ENCODE measurements at regions not wholly inside any gene's neighbourhood (a gene's known extent, or its start where the extent isn't known, plus 50 kb on each side); places are given as distances from the start of the nearest gene placed in this dataset.

GRCh38 chr2:13492262-13492661 lies 775.5 kb downstream of the TRIB2 start:
- Histone ChIP-seq H4K20me1 (ENCODE audit: insufficient read depth, low read length) (no peaks in the 10 kb centered on the region), H3K27ac (ENCODE audit: low read depth, low read length, poor library complexity, severe bottlenecking) (no peak overlapping the region), H3K79me2 (ENCODE audit: insufficient read depth, low read depth, low read length) (no peaks in the 10 kb centered on the region), H3K4me2 (ENCODE audit: low read length) (no peak overlapping the region), H3K4me1 (ENCODE audit: insufficient read depth, low read length, poor library complexity, severe bottlenecking) (no peaks in the 10 kb centered on the region), H2AFZ (ENCODE audit: low read length) (no peak overlapping the region), H3K4me3 (ENCODE audit: low read depth, low read length, poor library complexity, severe bottlenecking) (no peak overlapping the region), H3K9me3 (ENCODE audit: low read length) (no peaks in the 10 kb centered on the region), H3K9me2 (ENCODE audit: insufficient read depth, low read length) (no peaks in the 10 kb centered on the region), H3K36me3 (ENCODE audit: insufficient read depth, low read length) (no peaks in the 10 kb centered on the region)
- no TSS peak for BruUV-seq (replicated peaks)
- intact Hi-C loops (cut with micrococcal nuclease; ENCODE audit: unreplicated experiment) = no loop called here
- no peak for DNase-seq (ENCODE audit: low spot score)
- CTCF ChIA-PET (ENCODE audit: unreplicated experiment) = no interaction called here
- POLR2A ChIA-PET = no interaction called here
- TF ChIP-seq EZH2phosphoT487 (IDR thresholded peaks at IDR 0.05; ENCODE audit: borderline replicate concordance, low read depth, low read length) (no peak), CTCF (conservative IDR thresholded peaks at IDR 0.05; ENCODE audit: low read length) (no peak)

- Histone ChIP-seq H3K36me3 (ENCODE audit: insufficient read depth, low read length) (no peaks in the 10 kb centered on the region), H3K79me2 (ENCODE audit: insufficient read depth, low read depth, low read length) (no peaks in the 10 kb centered on the region), H3K4me1 (ENCODE audit: insufficient read depth, low read length, poor library complexity, severe bottlenecking) (no peaks in the 10 kb centered on the region), H3K27ac (ENCODE audit: low read depth, low read length, poor library complexity, severe bottlenecking) (no peak overlapping the region), H3K4me2 (ENCODE audit: low read length) (no peak overlapping the region), H3K4me3 (ENCODE audit: low read depth, low read length, poor library complexity, severe bottlenecking) (no peak overlapping the region), H3K9me2 (ENCODE audit: insufficient read depth, low read length) (no peaks in the 10 kb centered on the region), H3K9me3 (ENCODE audit: low read length) (no peaks in the 10 kb centered on the region), H4K20me1 (ENCODE audit: insufficient read depth, low read length) (no peaks in the 10 kb centered on the region), H2AFZ (ENCODE audit: low read length) (no peak overlapping the region)
- intact Hi-C loops (cut with micrococcal nuclease; ENCODE audit: unreplicated experiment) = no loop called here
- DNase-seq (ENCODE audit: low spot score) = no peak
- CTCF ChIA-PET (ENCODE audit: unreplicated experiment) = no interaction called here
- TF ChIP-seq EZH2phosphoT487 (IDR thresholded peaks at IDR 0.05; ENCODE audit: borderline replicate concordance, low read depth, low read length) (no peak), CTCF (conservative IDR thresholded peaks at IDR 0.05; ENCODE audit: low read length) (no peak)
- POLR2A ChIA-PET = no interaction called here
- BruUV-seq (replicated peaks) = no TSS peak
These were observed 778.3 kb downstream of the TRIB2 start for GRCh38 chr2:13495051-13495450.

- ChIA-PET CTCF (ENCODE audit: unreplicated experiment) (no interaction called here), POLR2A (no interaction called here)
- Histone ChIP-seq H3K36me3 (ENCODE audit: insufficient read depth, low read length) (no peaks in the 10 kb centered on the region), H3K27ac (ENCODE audit: low read depth, low read length, poor library complexity, severe bottlenecking) (no peak overlapping the region), H3K79me2 (ENCODE audit: insufficient read depth, low read depth, low read length) (no peaks in the 10 kb centered on the region), H2AFZ (ENCODE audit: low read length) (no peak overlapping the region), H3K4me3 (ENCODE audit: low read depth, low read length, poor library complexity, severe bottlenecking) (no peak overlapping the region), H4K20me1 (ENCODE audit: insufficient read depth, low read length) (no peaks in the 10 kb centered on the region), H3K9me2 (ENCODE audit: insufficient read depth, low read length) (no peaks in the 10 kb centered on the region), H3K4me1 (ENCODE audit: insufficient read depth, low read length, poor library complexity, severe bottlenecking) (no peaks in the 10 kb centered on the region), H3K9me3 (ENCODE audit: low read length) (no peaks in the 10 kb centered on the region), H3K4me2 (ENCODE audit: low read length) (no peak overlapping the region)
- no TSS peak for BruUV-seq (replicated peaks)
- no peak for DNase-seq (ENCODE audit: low spot score)
- intact Hi-C loops (cut with micrococcal nuclease; ENCODE audit: unreplicated experiment) = no loop called here
- TF ChIP-seq CTCF (conservative IDR thresholded peaks at IDR 0.05; ENCODE audit: low read length) (no peak), EZH2phosphoT487 (IDR thresholded peaks at IDR 0.05; ENCODE audit: borderline replicate concordance, low read depth, low read length) (no peak)
These were observed 788.1 kb downstream of the TRIB2 start for GRCh38 chr2:13504808-13505207.
